Spleen (tissue), 11 donors: ENCODE measurements at regions not wholly inside any gene's neighbourhood (a gene's known extent, or its start where the extent isn't known, plus 50 kb on each side); places are given as distances from the start of the nearest gene placed in this dataset.

ENCODE experiments used
- DNase-seq: peaks from one replicate; pipeline ENCODE4 v3.0.0-alpha.2; 2020
- H3K27ac ChIP-seq, 8 donors: fragments of 200-600 bp; sonication (generic) in 7 of 8; 1 replicate in 4 of 8; 2 replicates in 4 of 8; pipeline versions ENCODE4 v1.5.0 to v1.8.0; 2016 to 2021; ENCODE audit warnings: inconsistent platforms in 4 of 8, mild to moderate bottlenecking in 4 of 8, moderate library complexity in 1 of 8
- H3K27me3 ChIP-seq, 7 donors: fragments of 200-600 bp; sonication (generic) in 6 of 7; replicated peaks in 1 of 7; 1 replicate in 4 of 7; 2 replicates in 3 of 7; pipeline versions ENCODE4 v1.5.0 to v1.8.0; 2016 to 2021; ENCODE audit warnings: inconsistent platforms in 3 of 7, mild to moderate bottlenecking in 1 of 7
- H3K36me3 ChIP-seq, 6 donors: fragments of 200-600 bp; sonication (generic) in 5 of 6; 1 replicate in 4 of 6; 2 replicates in 2 of 6; pipeline versions ENCODE4 v1.5.0 to v1.8.0; 2016 to 2021; ENCODE audit warnings: inconsistent platforms in 2 of 6
- H3K4me1 ChIP-seq, 6 donors: fragments of 200-600 bp; sonication (generic) in 5 of 6; 1 replicate in 3 of 6; 2 replicates in 3 of 6; pipeline versions ENCODE4 v1.5.0 to v1.8.0; 2016 to 2021; ENCODE audit warnings: inconsistent platforms in 3 of 6
- H3K4me3 ChIP-seq, 8 donors: fragments of 200-600 bp; sonication (generic) in 7 of 8; 1 replicate in 4 of 8; 2 replicates in 4 of 8; pipeline versions ENCODE4 v1.5.0 to v1.8.0; 2016 to 2021; ENCODE audit warnings: inconsistent platforms in 4 of 8, mild to moderate bottlenecking in 4 of 8, moderate library complexity in 2 of 8
- H3K9me3 ChIP-seq, 8 donors: fragments of 200-600 bp; sonication (generic) in 7 of 8; 1 replicate in 4 of 8; 2 replicates in 4 of 8; pipeline versions ENCODE4 v1.5.0 to v1.8.0; 2016 to 2021; ENCODE audit warnings: inconsistent platforms in 4 of 8
- CTCF ChIP-seq, 11 experiments: fragments of 200-600 bp in 7 of 11; fragments of 450-650 bp in 4 of 11; sonication (generic) in 4 of 11; IDR thresholded peaks in 8 of 11; conservative IDR thresholded peaks in 3 of 11; 1 replicate in 7 of 11; 2 replicates in 4 of 11; pipeline versions ENCODE4 v1.4.0 to v1.8.0; 2016 to 2021; ENCODE audit warnings: antibody characterized with exemption in 11 of 11, inconsistent platforms in 4 of 11, mild to moderate bottlenecking in 1 of 11
- POLR2A ChIP-seq, 3 donors: fragments of 450-650 bp; IDR thresholded peaks; one replicate each; pipeline ENCODE4 v1.5.1; 2017; ENCODE audit warnings: antibody characterized with exemption in 3 of 3, mild to moderate bottlenecking in 1 of 3
- POLR2AphosphoS5 ChIP-seq, 3 donors: sonication (generic); formaldehyde crosslinking; IDR thresholded peaks; one replicate each; pipeline ENCODE4 v1.5.1; 2017; ENCODE audit warnings: antibody characterized with exemption in 3 of 3
- WGBS, 5 donors: extraction: QIAGEN DNeasy Blood & Tissue Kit in 3 of 5; methylation state at CpG; one replicate each; pipeline versions ENCODE4 v1.1.5 to v1.1.7; 2013 to 2018; 5-methylcytosine and 5-hydroxymethylcytosine counted together
- intact Hi-C: fragments of 100-400 bp; cut with DNase I; formaldehyde crosslinking; loops from one replicate; pipeline ENCODE4 v1.15.0; 2023; ENCODE audit warnings: low total_unique reads
- donor health status: healthy with polysubstance abuse.
- donor health status: DM: no; HTN: no; CAD: no; lungs with moderate emphysema.
- donor health status: DM: no; HTN: no; CAD: no.
- donor health status: Bipolar disorder and iron deficiency.
- donor health status: healthy.
- donor health status: DM: no; HTN: no; CAD: no.
- donor health status: DM: yes; HTN: yes; CAD: no.

GRCh38 chr6:97925504-97925903 lies 642.5 kb upstream of the MMS22L start:
- DNase-seq: no peak
- Histone ChIP-seq H3K27me3 (no peaks in the 10 kb centered on the region), H3K36me3 (no peaks in the 10 kb centered on the region), H3K4me3 (no peak overlapping the region), H3K27ac (no peak overlapping the region), H3K4me1 (no peaks in the 10 kb centered on the region), H3K9me3 (no peaks in the 10 kb centered on the region)
- intact Hi-C loops: no loop called here
- TF ChIP-seq POLR2AphosphoS5 (IDR thresholded peaks at IDR 0.05) (no peak), CTCF (IDR thresholded peaks at IDR 0.05 in 8 of 11, conservative IDR thresholded peaks at IDR 0.05 in 3 of 11) (no peak), POLR2A (IDR thresholded peaks at IDR 0.05) (no peak)
- 70 to 81% (median 78%) methylated on average over 2 of the region's 2 CpGs for WGBS, 5 donors

- no peak for DNase-seq
- no peak for TF ChIP-seq POLR2A (IDR thresholded peaks at IDR 0.05)
- TF ChIP-seq POLR2AphosphoS5 (IDR thresholded peaks at IDR 0.05): no peak
- TF ChIP-seq CTCF (IDR thresholded peaks at IDR 0.05 in 8 of 11, conservative IDR thresholded peaks at IDR 0.05 in 3 of 11): no peak
- Histone ChIP-seq H3K4me3 (no peak overlapping the region), H3K9me3 (no peaks in the 10 kb centered on the region), H3K4me1 (no peaks in the 10 kb centered on the region), H3K27me3 (no peaks in the 10 kb centered on the region), H3K27ac (no peak overlapping the region), H3K36me3 (no peaks in the 10 kb centered on the region)
- intact Hi-C loops: no loop called here
- WGBS, 5 donors: 54 to 68% (median 65%) methylated on average over 3 of the region's 3 CpGs
Observed at GRCh38 chr6:97939440-97940168, 656.6 kb upstream of the MMS22L start.

GRCh38 chr6:97947841-97948240 lies 664.8 kb upstream of the MMS22L start:
- H3K36me3 ChIP-seq: no peaks in the 10 kb centered on the region
- no peak for TF ChIP-seq CTCF (IDR thresholded peaks at IDR 0.05 in 8 of 11, conservative IDR thresholded peaks at IDR 0.05 in 3 of 11)
- TF ChIP-seq POLR2A (IDR thresholded peaks at IDR 0.05): no peak
- no peak for TF ChIP-seq POLR2AphosphoS5 (IDR thresholded peaks at IDR 0.05)
- no peak for DNase-seq
- no peaks in the 10 kb centered on the region for H3K27me3 ChIP-seq
- intact Hi-C loops: no loop called here
- H3K4me3 ChIP-seq: no peak overlapping the region
- H3K4me1 ChIP-seq: no peaks in the 10 kb centered on the region
- no peak overlapping the region for H3K27ac ChIP-seq
- 48 to 74% (median 62%) methylated on average over 3 of the region's 3 CpGs for WGBS, 5 donors
- H3K9me3 ChIP-seq: no peaks in the 10 kb centered on the region

- WGBS, 5 donors: 85 to 96% (median 92%) methylated on average over 8 of the region's 8 CpGs
- Histone ChIP-seq H3K4me1 (no peaks in the 10 kb centered on the region), H3K4me3 (no peak overlapping the region), H3K27me3 (no peaks in the 10 kb centered on the region), H3K27ac (no peak overlapping the region), H3K36me3 (no peaks in the 10 kb centered on the region), H3K9me3 (peaks cover 0 to 13% (median 5%) of the 10 kb centered on the region in 8 donors)
- DNase-seq: peak; percentile 56
- TF ChIP-seq POLR2AphosphoS5 (IDR thresholded peaks at IDR 0.05) (no peak), POLR2A (IDR thresholded peaks at IDR 0.05) (no peak), CTCF (IDR thresholded peaks at IDR 0.05 in 8 of 11, conservative IDR thresholded peaks at IDR 0.05 in 3 of 11) (no peak)
- intact Hi-C loops: no loop called here
Observed at GRCh38 chr6:97958134-97958533, 675.1 kb upstream of the MMS22L start.
